ENCODE measurements at regions not wholly inside any gene's neighbourhood (a gene's known extent, or its start where the extent isn't known, plus 50 kb on each side); places are given as distances from the start of the nearest gene placed in this dataset.

DNA sequence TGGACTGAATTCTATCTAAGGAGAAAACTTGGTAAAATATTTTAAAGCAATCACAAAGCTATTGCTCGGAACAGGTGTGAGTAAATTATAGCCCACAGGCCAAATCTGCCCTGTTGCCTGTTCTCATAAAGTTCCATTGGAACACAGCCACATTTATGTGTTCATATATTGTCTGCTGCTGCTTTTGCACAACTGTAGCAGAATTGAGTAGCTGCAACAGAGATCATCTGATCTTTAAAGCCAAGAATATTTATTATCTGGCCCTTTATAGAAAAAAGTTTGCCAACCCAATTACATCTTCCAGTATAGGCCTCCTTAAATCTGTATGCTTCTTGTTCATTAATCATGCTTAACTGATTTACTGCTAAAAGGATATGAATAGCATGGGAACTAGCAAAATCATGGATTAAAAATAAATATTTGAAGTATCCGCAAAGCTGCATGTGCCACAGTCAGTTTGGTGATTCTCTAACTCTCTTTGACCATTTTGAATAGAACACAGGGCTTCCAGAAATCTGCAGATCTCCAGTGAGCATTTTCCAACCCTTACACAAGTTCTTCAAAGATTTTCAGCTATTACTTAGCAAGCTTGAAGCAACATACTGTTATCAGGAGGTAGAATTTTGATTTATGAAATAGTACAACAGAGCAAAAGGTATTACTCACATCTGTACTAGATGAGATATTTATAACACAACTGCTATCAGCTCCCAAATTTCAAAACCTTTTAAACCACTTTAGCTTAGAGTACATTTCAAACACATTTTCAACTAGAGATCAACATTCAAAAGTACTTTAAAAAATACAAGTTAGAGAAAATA is 312.6 kb upstream of the ID4 start:
- Histone ChIP-seq H3K4me3 (ENCODE audit: insufficient read depth, low read depth, low read length) (no peak overlapping the region), H2AK5ac (ENCODE audit: low read depth, low read length) (no peak overlapping the region), H2BK120ac (ENCODE audit: low read depth, low read length) (no peak overlapping the region), H2AFZ (replicated peaks; ENCODE audit: low read length, poor library complexity) (no peak overlapping the region), H2AK9ac (replicated peaks; ENCODE audit: low read depth, low read length, poor library complexity) (no peak overlapping the region), H3K14ac (replicated peaks; ENCODE audit: low read depth, low read length) (no peak overlapping the region), H3K23ac (ENCODE audit: low read depth, low read length) (no peak overlapping the region), H3K4me2 (ENCODE audit: low read depth, low read length) (no peak overlapping the region), H3K36me3 (ENCODE audit: control insufficient read depth, insufficient read depth, low read length) (no peaks in the 10 kb centered on the region), H3K27ac (ENCODE audit: insufficient read depth, low read length) (no peak overlapping the region), H3K18ac (ENCODE audit: low read depth, low read length) (no peak overlapping the region), H2BK15ac (ENCODE audit: low read depth, low read length) (no peak overlapping the region), H3K9me3 (ENCODE audit: control insufficient read depth, insufficient read depth, low read length) (no peaks in the 10 kb centered on the region), H3K79me1 (ENCODE audit: low read depth in 1 of 2, low read length in 2 of 2) (no peaks in the 10 kb centered on the region), H3K4ac (ENCODE audit: low read depth, low read length) (no peak overlapping the region), H2BK5ac (ENCODE audit: low read depth, low read length, poor library complexity, severe bottlenecking) (no peak overlapping the region), H4K8ac (ENCODE audit: low read depth in 2 of 2, low read length in 2 of 2) (no peak overlapping the region), H3K9ac (ENCODE audit: low read depth, low read length) (no peak overlapping the region), H3K9me1 (ENCODE audit: insufficient read depth, low read length) (no peaks in the 10 kb centered on the region), H3K27me3 (ENCODE audit: control insufficient read depth, insufficient read depth, low read length) (no peaks in the 10 kb centered on the region), H3K56ac (ENCODE audit: extremely low read depth, insufficient read depth, low read length) (no peak overlapping the region), H2BK20ac (ENCODE audit: low read depth, low read length) (no peak overlapping the region), H4K20me1 (ENCODE audit: insufficient read depth, low read length) (no peaks in the 10 kb centered on the region), H4K5ac (ENCODE audit: low read depth, low read length) (no peak overlapping the region), H4K91ac (ENCODE audit: insufficient read depth, low read depth, low read length) (no peak overlapping the region), H3K4me1 (ENCODE audit: control insufficient read depth, insufficient read depth, low read length) (no peaks in the 10 kb centered on the region)
- TF ChIP-seq FOS (IDR thresholded peaks at IDR 0.05; ENCODE audit: low read depth, low read length) (no peak), MAFK (IDR thresholded peaks at IDR 0.05; ENCODE audit: low read depth, low read length) (no peak), SMC3 (IDR thresholded peaks at IDR 0.05; ENCODE audit: low read depth, low read length) (no peak), POLR2A (IDR thresholded peaks at IDR 0.05; ENCODE audit: low read depth, low read length) (no peak), BHLHE40 (IDR thresholded peaks at IDR 0.05; ENCODE audit: low read depth, low read length) (no peak)
- TF ChIP-seq, protein P1, sequence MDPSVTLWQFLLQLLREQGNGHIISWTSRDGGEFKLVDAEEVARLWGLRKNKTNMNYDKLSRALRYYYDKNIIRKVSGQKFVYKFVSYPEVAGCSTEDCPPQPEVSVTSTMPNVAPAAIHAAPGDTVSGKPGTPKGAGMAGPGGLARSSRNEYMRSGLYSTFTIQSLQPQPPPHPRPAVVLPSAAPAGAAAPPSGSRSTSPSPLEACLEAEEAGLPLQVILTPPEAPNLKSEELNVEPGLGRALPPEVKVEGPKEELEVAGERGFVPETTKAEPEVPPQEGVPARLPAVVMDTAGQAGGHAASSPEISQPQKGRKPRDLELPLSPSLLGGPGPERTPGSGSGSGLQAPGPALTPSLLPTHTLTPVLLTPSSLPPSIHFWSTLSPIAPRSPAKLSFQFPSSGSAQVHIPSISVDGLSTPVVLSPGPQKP (IDR thresholded peaks at IDR 0.05; ENCODE audit: borderline replicate concordance, low read depth, low read length): no peak
- no TSS peak for BruUV-seq (replicated peaks)
- ChIA-PET POLR2A (ENCODE audit: unreplicated experiment) (no interaction called here), CTCF (no interaction called here)
- in situ Hi-C loops (cut with MboI; ENCODE audit: low sequenced_read_pairs): no loop called here
- no peak for DNase-seq
- ATAC-seq (ENCODE audit: low read depth): no peak
- dilution Hi-C loops (cut with HindIII; ENCODE audit: low sequenced_read_pairs, unreplicated experiment): no loop called here
- no CpG with 5 or more reads among the region's 2 CpGs for WGBS, 2 experiments (ENCODE audit: extremely low coverage in 2 of 2, insufficient read length in 1 of 2)
- intact Hi-C loops (cut with micrococcal nuclease): no loop called here

Measured in IMR-90 (cell line).